Adrenal gland (tissue), 9 donors: ENCODE measurements at regions not wholly inside any gene's neighbourhood (a gene's known extent, or its start where the extent isn't known, plus 50 kb on each side); places are given as distances from the start of the nearest gene placed in this dataset.

ENCODE experiments used
- DNase-seq, 7 donors: peaks; one replicate each; pipeline ENCODE4 v3.0.0-alpha.2; 2019 to 2020
- H3K27ac ChIP-seq, 5 donors: fragments of 200-600 bp; sonication (generic) in 4 of 5; 1 replicate in 3 of 5; 2 replicates in 2 of 5; pipeline versions ENCODE4 v1.5.1 to v1.8.0; 2016 to 2020; ENCODE audit warnings: mild to moderate bottlenecking in 1 of 5
- H3K27me3 ChIP-seq: fragments of 200-600 bp; 2 replicates; pipeline ENCODE4 v1.8.0; 2021
- H3K36me3 ChIP-seq, 2 donors: fragments of 200-600 bp; replicated peaks in 1 of 2; 1 replicate in 1 of 2; 2 replicates in 1 of 2; pipeline versions ENCODE4 v1.5.1 to v1.8.0; 2018 to 2022
- H3K4me1 ChIP-seq, 2 donors: fragments of 200-600 bp; replicated peaks in 1 of 2; 1 replicate in 1 of 2; 2 replicates in 1 of 2; pipeline versions ENCODE4 v1.5.1 to v1.8.0; 2018 to 2021
- H3K4me3 ChIP-seq, 4 donors: fragments of 200-600 bp; sonication (generic) in 3 of 4; one replicate each; pipeline ENCODE4 v1.5.1; 2016 to 2018
- H3K9me3 ChIP-seq, 3 donors: fragments of 200-600 bp; sonication (generic) in 1 of 3; replicated peaks in 1 of 3; 1 replicate in 2 of 3; 2 replicates in 1 of 3; pipeline versions ENCODE4 v1.5.1 to v1.8.0; 2016 to 2021
- POLR2A ChIP-seq, 2 donors: fragments of 450-650 bp; IDR thresholded peaks; one replicate each; pipeline ENCODE4 v1.6.1; 2017; ENCODE audit warnings: antibody characterized with exemption in 2 of 2, mild to moderate bottlenecking in 2 of 2, moderate library complexity in 1 of 2
- WGBS, 4 donors: extraction: QIAGEN DNeasy Blood & Tissue Kit in 2 of 4; methylation state at CpG; one replicate each; pipeline versions ENCODE4 v1.1.5 to v1.1.7; 2013 to 2017; 5-methylcytosine and 5-hydroxymethylcytosine counted together
- intact Hi-C, 2 donors: fragments of 100-400 bp; cut with DNase I; formaldehyde crosslinking; loops; one replicate each; pipeline versions ENCODE4 v1.14.1 to v1.15.0; 2022 to 2023
- TF ChIP-seq, protein P1 (sequence below), 6 experiments: fragments of 450-650 bp in 4 of 6; fragments of 200-600 bp in 2 of 6; sonication (generic) in 1 of 6; IDR thresholded peaks; 1 replicate in 5 of 6; 2 replicates in 1 of 6; pipeline versions ENCODE4 v1.5.1 to v1.8.0; 2016 to 2021; ENCODE audit warnings: antibody characterized with exemption in 6 of 6, mild to moderate bottlenecking in 2 of 6, moderate library complexity in 1 of 6
- donor health status: healthy with polysubstance abuse.
- donor health status: Bipolar disorder and iron deficiency.
- donor health status: DM: yes; HTN: yes; CAD: no.
- donor health status: DM: no; HTN: no; CAD: no.
- donor health status: DM: no; HTN: no; CAD: no.

GRCh38 chr5:88606173-88606572 is 276.8 kb downstream of the MEF2C start:
- H3K27me3 ChIP-seq = no peaks in the 10 kb centered on the region
- WGBS, 4 donors = 73 to 89% (median 80%) methylated on average over 1 of the region's 1 CpG
- no peaks in the 10 kb centered on the region for H3K36me3 ChIP-seq
- intact Hi-C loops = no loop called here
- TF ChIP-seq, protein P1, sequence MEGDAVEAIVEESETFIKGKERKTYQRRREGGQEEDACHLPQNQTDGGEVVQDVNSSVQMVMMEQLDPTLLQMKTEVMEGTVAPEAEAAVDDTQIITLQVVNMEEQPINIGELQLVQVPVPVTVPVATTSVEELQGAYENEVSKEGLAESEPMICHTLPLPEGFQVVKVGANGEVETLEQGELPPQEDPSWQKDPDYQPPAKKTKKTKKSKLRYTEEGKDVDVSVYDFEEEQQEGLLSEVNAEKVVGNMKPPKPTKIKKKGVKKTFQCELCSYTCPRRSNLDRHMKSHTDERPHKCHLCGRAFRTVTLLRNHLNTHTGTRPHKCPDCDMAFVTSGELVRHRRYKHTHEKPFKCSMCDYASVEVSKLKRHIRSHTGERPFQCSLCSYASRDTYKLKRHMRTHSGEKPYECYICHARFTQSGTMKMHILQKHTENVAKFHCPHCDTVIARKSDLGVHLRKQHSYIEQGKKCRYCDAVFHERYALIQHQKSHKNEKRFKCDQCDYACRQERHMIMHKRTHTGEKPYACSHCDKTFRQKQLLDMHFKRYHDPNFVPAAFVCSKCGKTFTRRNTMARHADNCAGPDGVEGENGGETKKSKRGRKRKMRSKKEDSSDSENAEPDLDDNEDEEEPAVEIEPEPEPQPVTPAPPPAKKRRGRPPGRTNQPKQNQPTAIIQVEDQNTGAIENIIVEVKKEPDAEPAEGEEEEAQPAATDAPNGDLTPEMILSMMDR (IDR thresholded peaks at IDR 0.05) = no peak
- TF ChIP-seq POLR2A (IDR thresholded peaks at IDR 0.05) = no peak
- H3K27ac ChIP-seq = no peak overlapping the region
- DNase-seq = no peak
- no peak overlapping the region for H3K4me3 ChIP-seq
- no peaks in the 10 kb centered on the region for H3K9me3 ChIP-seq
- no peaks in the 10 kb centered on the region for H3K4me1 ChIP-seq

DNA sequence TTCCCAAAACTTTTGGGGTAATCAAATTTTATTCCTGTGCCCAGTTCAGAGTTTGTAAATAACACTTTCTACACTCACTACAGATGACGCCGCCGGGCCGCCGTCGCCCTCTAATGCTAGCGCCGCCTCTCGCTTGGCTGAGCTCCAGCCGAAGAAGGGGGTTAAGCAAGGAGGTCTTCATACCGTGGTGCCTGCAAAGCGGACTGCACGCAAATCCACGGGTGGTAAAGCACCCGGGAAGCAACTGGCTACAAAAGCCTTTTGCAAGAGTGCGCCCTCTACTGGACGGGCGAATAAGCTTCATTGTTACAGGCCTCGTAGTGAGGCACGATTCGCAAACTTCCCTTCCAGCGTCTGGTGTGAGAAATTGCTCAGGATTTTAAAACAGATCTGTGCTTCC is 280.4 kb downstream of the MEF2C start:
- Histone ChIP-seq H3K4me1 (no peaks in the 10 kb centered on the region), H3K27ac (no peak overlapping the region), H3K4me3 (no peak overlapping the region), H3K36me3 (no peaks in the 10 kb centered on the region), H3K9me3 (peaks cover 0 to 4% (median 0%) of the 10 kb centered on the region in 3 donors), H3K27me3 (no peaks in the 10 kb centered on the region)
- 88 to 94% (median 90%) methylated on average over 22 of the region's 22 CpGs for WGBS, 4 donors
- DNase-seq = peak in 3 of 7 donors; percentile 4 to 23 (median 6)
- intact Hi-C loops = no loop called here
- TF ChIP-seq, protein P1 (IDR thresholded peaks at IDR 0.05) = peak in 1 of 6 experiments; percentile 20
- TF ChIP-seq POLR2A (IDR thresholded peaks at IDR 0.05) = no peak

GRCh38 chr5:88594441-88594840 is 288.5 kb downstream of the MEF2C start:
- Histone ChIP-seq H3K9me3 (peaks cover 0 to 4% (median 0%) of the 10 kb centered on the region in 3 donors), H3K27me3 (no peaks in the 10 kb centered on the region), H3K36me3 (no peaks in the 10 kb centered on the region), H3K4me1 (no peaks in the 10 kb centered on the region), H3K27ac (no peak overlapping the region), H3K4me3 (no peak overlapping the region)
- no peak for TF ChIP-seq POLR2A (IDR thresholded peaks at IDR 0.05)
- intact Hi-C loops = no loop called here
- 69 to 92% (median 75%) methylated on average over 1 of the region's 1 CpG for WGBS, 4 donors
- DNase-seq = no peak

DNA sequence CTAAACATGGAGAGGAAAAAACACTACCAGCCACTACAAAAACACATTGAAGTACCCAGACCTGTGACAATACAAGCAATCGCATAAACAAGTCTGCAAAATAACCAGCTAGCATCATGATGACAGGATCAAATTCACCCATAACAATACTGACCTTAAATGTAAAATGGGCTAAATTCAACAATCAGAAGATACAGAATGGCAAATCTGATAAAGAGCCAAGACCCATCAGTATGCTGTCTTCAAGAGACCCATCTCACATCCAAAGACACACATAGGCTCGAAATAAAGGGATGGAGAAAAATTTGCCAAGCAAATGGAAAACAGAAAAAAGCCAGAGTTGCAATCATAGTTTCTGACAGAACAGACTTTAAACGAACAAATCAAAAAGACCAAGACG is 294.4 kb downstream of the MEF2C start:
- Histone ChIP-seq H3K36me3 (no peaks in the 10 kb centered on the region), H3K4me3 (no peak overlapping the region), H3K9me3 (no peaks in the 10 kb centered on the region), H3K4me1 (no peaks in the 10 kb centered on the region), H3K27ac (no peak overlapping the region), H3K27me3 (no peaks in the 10 kb centered on the region)
- 82 to 87% (median 83%) methylated on average over 4 of the region's 4 CpGs for WGBS, 4 donors
- intact Hi-C loops = no loop called here
- TF ChIP-seq, protein P1 (IDR thresholded peaks at IDR 0.05) = no peak
- no peak for TF ChIP-seq POLR2A (IDR thresholded peaks at IDR 0.05)
- DNase-seq = no peak

DNA sequence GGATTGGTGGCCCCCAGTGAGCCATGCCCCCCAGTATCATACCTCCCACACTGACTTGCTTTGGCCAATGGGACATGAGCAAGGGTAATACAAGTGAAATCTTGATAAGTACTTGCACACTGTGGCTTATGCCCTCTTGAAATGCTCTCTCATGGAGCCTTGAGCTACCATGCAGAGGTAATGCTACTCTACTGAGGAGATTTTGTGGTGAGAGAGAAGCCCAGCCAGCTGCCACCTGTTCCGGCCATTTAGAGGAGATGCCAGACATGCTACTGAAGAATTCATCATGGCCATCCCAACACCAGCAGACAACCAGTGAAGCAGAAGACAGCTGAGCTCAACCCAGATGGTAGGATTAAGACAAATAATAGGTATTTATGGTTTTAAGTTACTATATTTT is 299.5 kb downstream of the MEF2C start:
- no peaks in the 10 kb centered on the region for H3K27me3 ChIP-seq
- no peaks in the 10 kb centered on the region for H3K36me3 ChIP-seq
- 89 to 93% (median 92%) methylated on average over 1 of the region's 1 CpG for WGBS, 4 donors
- H3K4me1 ChIP-seq = no peaks in the 10 kb centered on the region
- H3K4me3 ChIP-seq = no peak overlapping the region
- no peak overlapping the region for H3K27ac ChIP-seq
- no peak for DNase-seq
- no peaks in the 10 kb centered on the region for H3K9me3 ChIP-seq
- TF ChIP-seq POLR2A (IDR thresholded peaks at IDR 0.05) = no peak
- TF ChIP-seq, protein P1 (IDR thresholded peaks at IDR 0.05) = no peak
- intact Hi-C loops = no loop called here
